Midbrain (tissue), 1 donor: ENCODE measurements at regions not wholly inside any gene's neighbourhood (a gene's known extent, or its start where the extent isn't known, plus 50 kb on each side); places are given as distances from the start of the nearest gene placed in this dataset.
"Not testable (repeated sequence)": the region's sequence is repeated elsewhere in the genome, so short reads cannot be mapped to it uniquely, and the experiment has no call there.

Experiments
- DNase-seq: peaks from one replicate; lab custom pipeline; 2025; lab: John Stamatoyannopoulos, UW

GRCh38 chr10:130261766-130262165 lies 125.6 kb downstream of the GLRX3 start:
- DNase-seq: no peak

- DNase-seq: no peak
Observed at GRCh38 chr10:130263289-130263688, 127.1 kb downstream of the GLRX3 start.

- DNase-seq: no peak
Observed at GRCh38 chr10:130265542-130265941, 129.4 kb downstream of the GLRX3 start.

- DNase-seq: no peak
Observed at GRCh38 chr10:130282492-130283218, 146.5 kb downstream of the GLRX3 start.

- DNase-seq: no peak
Observed at GRCh38 chr10:130283219-130283545, 147.0 kb downstream of the GLRX3 start.

- not testable (repeated sequence) for DNase-seq
Observed at GRCh38 chr10:130295761-130296160, 159.6 kb downstream of the GLRX3 start.

- no peak for DNase-seq
Observed at GRCh38 chr10:130300608-130301020, 164.4 kb downstream of the GLRX3 start.

- DNase-seq: no peak
Observed at GRCh38 chr10:130301021-130301892, 165.1 kb downstream of the GLRX3 start.

GRCh38 chr10:130326954-130327353 lies 190.8 kb downstream of the GLRX3 start:
- DNase-seq: no peak

- no peak for DNase-seq
Observed at GRCh38 chr10:130329792-130330191, 193.6 kb downstream of the GLRX3 start.

- no peak for DNase-seq
Observed at GRCh38 chr10:130333185-130333584, 197.0 kb downstream of the GLRX3 start.

GRCh38 chr10:130335336-130335735 lies 199.1 kb downstream of the GLRX3 start:
- DNase-seq: no peak

- no peak for DNase-seq
Observed at GRCh38 chr10:130336617-130337304, 200.6 kb downstream of the GLRX3 start.

GRCh38 chr10:130337305-130337640 lies 201.1 kb downstream of the GLRX3 start:
- DNase-seq: no peak

GRCh38 chr10:130337696-130338635 lies 201.8 kb downstream of the GLRX3 start:
- DNase-seq: no peak

GRCh38 chr10:130338636-130339024 lies 202.4 kb downstream of the GLRX3 start:
- DNase-seq: no peak

- no peak for DNase-seq
Observed at GRCh38 chr10:130339091-130339490, 202.9 kb downstream of the GLRX3 start.

GRCh38 chr10:130339911-130340310 lies 203.7 kb downstream of the GLRX3 start:
- no peak for DNase-seq

- no peak for DNase-seq
Observed at GRCh38 chr10:130340816-130341215, 204.6 kb downstream of the GLRX3 start.

- peak; percentile 10 for DNase-seq
Observed at GRCh38 chr10:130341356-130341755, 205.2 kb downstream of the GLRX3 start.

- no peak for DNase-seq
Observed at GRCh38 chr10:130345728-130346127, 209.5 kb downstream of the GLRX3 start.

GRCh38 chr10:130350996-130351395 lies 214.8 kb downstream of the GLRX3 start:
- no peak for DNase-seq
